SK-N-SH (cell line): ENCODE measurements at regions not wholly inside any gene's neighbourhood (a gene's known extent, or its start where the extent isn't known, plus 50 kb on each side); places are given as distances from the start of the nearest gene placed in this dataset.

Experiments
- ELF1 ChIP-seq: IDR thresholded peaks from 2 replicates; pipeline ENCODE4 v1.4.0; 2012
- POLR2AphosphoS5 ChIP-seq: IDR thresholded peaks from 2 replicates; pipeline ENCODE4 v1.6.1; 2012; ENCODE audit warnings: low read depth, low read length
- SIN3A ChIP-seq: IDR thresholded peaks from 2 replicates; pipeline ENCODE4 v1.6.1; 2012; ENCODE audit warnings: low read depth, mild to moderate bottlenecking, low read length, moderate library complexity, borderline replicate concordance
- TEAD4 ChIP-seq: IDR thresholded peaks from 2 replicates; pipeline ENCODE4 v1.4.0; 2012; ENCODE audit warnings: mild to moderate bottlenecking, borderline replicate concordance; ENCODE audit not compliant: insufficient read depth

DNA sequence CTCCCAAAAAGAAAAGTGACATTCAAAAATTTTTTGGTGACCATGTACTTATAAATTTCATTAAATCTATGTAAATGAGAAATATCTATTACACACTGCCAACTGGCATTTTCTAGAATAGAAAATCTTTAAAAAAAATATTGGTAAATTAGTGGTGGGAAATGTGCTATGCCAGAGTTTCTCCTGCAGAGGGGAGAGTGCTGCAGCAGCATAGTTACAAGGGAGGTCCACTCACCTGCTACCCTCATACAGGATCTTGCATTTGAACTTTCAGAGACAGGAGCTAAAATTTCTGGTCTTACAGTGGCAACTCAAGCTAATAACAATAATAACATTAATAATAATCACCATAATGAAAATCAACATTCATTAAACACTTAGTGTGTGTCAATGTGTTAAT, 459.6 kb downstream of the NSUN3 start:
- TF ChIP-seq POLR2AphosphoS5 (no peak), ELF1 (no peak), TEAD4 (no peak), SIN3A (no peak)
